H1 (cell line): ENCODE measurements at regions not wholly inside any gene's neighbourhood (a gene's known extent, or its start where the extent isn't known, plus 50 kb on each side); places are given as distances from the start of the nearest gene placed in this dataset.

Experiments used
- ATF2 ChIP-seq: IDR thresholded peaks from 2 replicates; pipeline ENCODE4 v1.6.1; 2012; ENCODE audit warnings: low read length, inconsistent platforms
- BCL11A ChIP-seq, 2 experiments: IDR thresholded peaks; one replicate each; pipeline ENCODE4 v1.6.1; 2011; ENCODE audit warnings: low read depth in 2 of 2, low read length in 2 of 2, mild to moderate bottlenecking in 2 of 2
- CHD7 ChIP-seq: fragments of 300-600 bp; sonication (generic); IDR thresholded peaks from 2 replicates; pipeline ENCODE4 v1.7.1; 2012; ENCODE audit warnings: low read length, moderate library complexity, mild to moderate bottlenecking, inconsistent platforms; ENCODE audit not compliant: insufficient replicate concordance
- HDAC2 ChIP-seq, 2 experiments: fragments of 300-600 bp in 1 of 2; sonication (generic) in 1 of 2; IDR thresholded peaks; 2 replicates each; pipeline ENCODE4 v1.6.1; 2011 to 2012; ENCODE audit warnings: low read depth in 2 of 2, low read length in 2 of 2, mild to moderate bottlenecking in 2 of 2, moderate library complexity in 2 of 2, borderline replicate concordance in 1 of 2, inconsistent platforms in 1 of 2
- KDM1A ChIP-seq: fragments of 200-600, 300-600 bp; sonication (generic); IDR thresholded peaks from 2 replicates; pipeline ENCODE4 v1.7.1; 2016; ENCODE audit warnings: mild to moderate bottlenecking, low read length, borderline replicate concordance
- KDM5A ChIP-seq: fragments of 200-600 bp; IDR thresholded peaks from 2 replicates; pipeline ENCODE4 v1.7.1; 2012; ENCODE audit warnings: mild to moderate bottlenecking, low read length, inconsistent platforms, mixed read lengths
- POLR2A ChIP-seq, 2 experiments: IDR thresholded peaks; 1 replicate in 1 of 2; 2 replicates in 1 of 2; pipeline ENCODE4 v1.6.1; 2011; ENCODE audit warnings: low read depth in 2 of 2, low read length in 2 of 2, mild to moderate bottlenecking in 2 of 2; ENCODE audit errors: control extremely low read depth in 1 of 2
- POLR2AphosphoS5 ChIP-seq: IDR thresholded peaks from 2 replicates; pipeline ENCODE4 v1.6.1; 2011; ENCODE audit warnings: low read depth, low read length
- SP4 ChIP-seq: IDR thresholded peaks from 2 replicates; pipeline ENCODE4 v1.6.1; 2012; ENCODE audit warnings: low read length, inconsistent platforms
- TAF1 ChIP-seq: IDR thresholded peaks from 2 replicates; pipeline ENCODE4 v1.6.1; 2011; ENCODE audit warnings: mild to moderate bottlenecking, low read depth, low read length
- YY1 ChIP-seq: IDR thresholded peaks from 2 replicates; pipeline ENCODE4 v1.6.1; 2011; ENCODE audit warnings: low read depth, mild to moderate bottlenecking, low read length

GRCh38 chr1:194889310-194889709 is 1702.9 kb upstream of the B3GALT2 start (continued):
- no peak for TF ChIP-seq CHD7
- no peak for TF ChIP-seq YY1
- TF ChIP-seq TAF1 = no peak
- TF ChIP-seq ATF2 = no peak
- TF ChIP-seq POLR2AphosphoS5 = no peak
- no peak for TF ChIP-seq HDAC2 (IDR thresholded peaks at IDR 0.05; ENCODE audit: borderline replicate concordance in 1 of 2, low read depth in 2 of 2, low read length in 2 of 2)
- TF ChIP-seq KDM5A = no peak
- TF ChIP-seq SP4 = no peak
- no peak for TF ChIP-seq BCL11A (IDR thresholded peaks at IDR 0.05; ENCODE audit: low read depth in 2 of 2, low read length in 2 of 2)
- no peak for TF ChIP-seq KDM1A
- no peak for TF ChIP-seq POLR2A (IDR thresholded peaks at IDR 0.05; ENCODE audit: control extremely low read depth in 1 of 2, low read depth in 2 of 2, low read length in 2 of 2)
